Parathyroid adenoma (tissue), 2 donors: ENCODE measurements at regions not wholly inside any gene's neighbourhood (a gene's known extent, or its start where the extent isn't known, plus 50 kb on each side); places are given as distances from the start of the nearest gene placed in this dataset.

ENCODE experiments used
- H2AFZ ChIP-seq: fragments of 300-600 bp; sonication (generic); one replicate; pipeline ENCODE4 v1.7.0; 2017; ENCODE audit warnings: antibody characterized with exemption, mild to moderate bottlenecking
- H3K27ac ChIP-seq: fragments of 300-600 bp; sonication (generic); one replicate; pipeline ENCODE4 v1.7.0; 2017
- H3K27me3 ChIP-seq: fragments of 300-600 bp; sonication (generic); one replicate; pipeline ENCODE4 v1.7.0; 2017; ENCODE audit warnings: low read length; ENCODE audit not compliant: control insufficient read depth, insufficient read depth
- H3K36me3 ChIP-seq: fragments of 300-600 bp; sonication (generic); one replicate; pipeline ENCODE4 v1.7.0; 2017; ENCODE audit warnings: low read length; ENCODE audit not compliant: control insufficient read depth, insufficient read depth
- H3K4me1 ChIP-seq: fragments of 300-600 bp; sonication (generic); one replicate; pipeline ENCODE4 v1.7.0; 2017; ENCODE audit warnings: control low read depth
- H3K4me2 ChIP-seq: fragments of 300-600 bp; sonication (generic); one replicate; pipeline ENCODE4 v1.7.0; 2017; ENCODE audit warnings: low read length
- H3K4me3 ChIP-seq: fragments of 300-600 bp; sonication (generic); one replicate; pipeline ENCODE4 v1.7.0; 2017; ENCODE audit warnings: low read depth, low read length
- H3K79me2 ChIP-seq: fragments of 300-600 bp; sonication (generic); one replicate; pipeline ENCODE4 v1.7.0; 2017; ENCODE audit warnings: control low read depth
- H3K9ac ChIP-seq: fragments of 300-600 bp; sonication (generic); one replicate; pipeline ENCODE4 v1.7.0; 2017; ENCODE audit warnings: mild to moderate bottlenecking
- H3K9me3 ChIP-seq: fragments of 300-600 bp; sonication (generic); one replicate; pipeline ENCODE4 v1.7.0; 2017; ENCODE audit warnings: low read length; ENCODE audit not compliant: control insufficient read depth
- CTCF ChIP-seq: fragments of 300-600 bp; sonication (generic); IDR thresholded peaks from one replicate; pipeline ENCODE4 v1.7.0; 2017; ENCODE audit warnings: antibody characterized with exemption, mild to moderate bottlenecking
- donor health status: primary hyperparathyroidism.

DNA sequence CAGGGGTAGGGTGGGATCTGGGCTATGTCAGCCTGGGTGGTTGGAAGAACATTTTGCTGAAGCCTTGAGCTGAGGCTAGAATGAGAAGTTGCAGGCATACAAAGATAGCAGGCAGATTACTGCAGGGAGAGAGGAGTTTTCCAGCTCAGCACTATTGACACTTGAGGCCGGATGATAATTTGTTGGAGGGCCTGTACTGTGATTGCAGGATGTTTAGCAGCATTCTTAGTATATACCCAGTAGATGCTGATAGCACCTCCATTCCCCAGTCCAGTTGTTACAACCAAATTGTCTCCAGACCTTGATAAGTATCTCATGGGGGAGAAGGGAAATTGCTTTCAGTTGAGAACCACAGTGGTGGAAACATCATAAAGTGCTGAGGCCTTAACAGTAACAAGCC, 158.6 kb upstream of the CHRM2 start:
- no peak overlapping the region for H2AFZ ChIP-seq
- TF ChIP-seq CTCF: no peak
- H3K4me1 ChIP-seq: no peaks in the 10 kb centered on the region
- no peaks in the 10 kb centered on the region for H3K9me3 ChIP-seq
- no peaks in the 10 kb centered on the region for H3K27me3 ChIP-seq
- H3K79me2 ChIP-seq: no peaks in the 10 kb centered on the region
- no peak overlapping the region for H3K9ac ChIP-seq
- H3K36me3 ChIP-seq: no peaks in the 10 kb centered on the region
- no peak overlapping the region for H3K27ac ChIP-seq
- H3K4me2 ChIP-seq: no peak overlapping the region
- H3K4me3 ChIP-seq: no peak overlapping the region

DNA sequence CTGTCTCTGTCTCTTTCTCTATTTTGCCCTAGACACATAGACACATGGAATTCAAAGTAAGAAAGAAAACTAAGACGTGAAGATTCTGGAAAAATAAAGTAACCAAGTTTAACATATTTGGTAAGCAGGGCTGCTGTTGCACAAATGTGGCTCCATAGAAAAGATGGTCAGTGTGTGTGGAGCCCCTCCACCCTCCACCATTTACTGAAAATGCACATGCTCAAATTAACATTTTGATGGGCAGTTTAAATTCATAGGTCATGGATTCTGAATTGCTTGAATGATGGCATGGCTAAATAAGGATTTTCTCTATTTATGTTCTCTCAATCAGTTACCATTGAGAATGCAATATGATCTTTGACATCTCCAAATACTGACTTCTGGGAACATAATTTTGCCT, 165.5 kb upstream of the CHRM2 start:
- Histone ChIP-seq H3K36me3 (no peaks in the 10 kb centered on the region), H3K4me2 (no peak overlapping the region), H3K4me3 (no peak overlapping the region), H3K27me3 (no peaks in the 10 kb centered on the region), H3K9me3 (no peaks in the 10 kb centered on the region), H3K27ac (no peak overlapping the region), H2AFZ (no peak overlapping the region), H3K79me2 (no peaks in the 10 kb centered on the region), H3K9ac (no peak overlapping the region), H3K4me1 (no peaks in the 10 kb centered on the region)
- no peak for TF ChIP-seq CTCF

- no peak for TF ChIP-seq CTCF
- H3K4me2 ChIP-seq: no peak overlapping the region
- H3K36me3 ChIP-seq: no peaks in the 10 kb centered on the region
- no peaks in the 10 kb centered on the region for H3K27me3 ChIP-seq
- H3K4me3 ChIP-seq: no peak overlapping the region
- no peaks in the 10 kb centered on the region for H3K79me2 ChIP-seq
- H3K9me3 ChIP-seq: no peaks in the 10 kb centered on the region
- no peak overlapping the region for H2AFZ ChIP-seq
- no peaks in the 10 kb centered on the region for H3K4me1 ChIP-seq
- H3K27ac ChIP-seq: no peak overlapping the region
- no peak overlapping the region for H3K9ac ChIP-seq
These were observed 169.5 kb upstream of the CHRM2 start for GRCh38 chr7:136698977-136699376.

DNA sequence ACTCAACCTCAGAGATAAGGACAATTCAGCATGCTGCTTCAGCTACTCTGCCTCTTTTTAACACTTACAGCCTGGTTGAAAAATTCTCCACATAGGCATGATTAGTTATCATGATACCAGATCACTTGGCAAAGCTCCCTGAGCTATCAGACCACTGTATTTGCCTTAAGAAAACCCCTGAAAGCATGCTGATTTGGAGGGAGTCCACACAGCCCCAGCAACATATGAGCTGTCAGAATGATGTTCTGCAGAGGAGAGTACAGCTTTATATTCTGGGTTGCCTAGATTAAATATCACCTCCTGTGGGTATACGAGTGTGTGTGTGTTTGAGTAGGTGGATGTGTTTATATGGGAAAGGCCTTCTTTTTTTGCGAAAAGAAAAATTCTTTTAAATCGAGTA, 170.2 kb upstream of the CHRM2 start:
- Histone ChIP-seq H3K36me3 (no peaks in the 10 kb centered on the region), H3K4me2 (no peak overlapping the region), H3K9me3 (no peaks in the 10 kb centered on the region), H3K79me2 (no peaks in the 10 kb centered on the region), H3K4me3 (no peak overlapping the region), H3K27me3 (no peaks in the 10 kb centered on the region), H2AFZ (no peak overlapping the region), H3K9ac (no peak overlapping the region), H3K27ac (no peak overlapping the region), H3K4me1 (no peaks in the 10 kb centered on the region)
- no peak for TF ChIP-seq CTCF

- H3K4me2 ChIP-seq: no peak overlapping the region
- H3K4me3 ChIP-seq: no peak overlapping the region
- no peak for TF ChIP-seq CTCF
- no peaks in the 10 kb centered on the region for H3K79me2 ChIP-seq
- H3K9ac ChIP-seq: no peak overlapping the region
- H3K9me3 ChIP-seq: no peaks in the 10 kb centered on the region
- H3K4me1 ChIP-seq: no peaks in the 10 kb centered on the region
- H3K27ac ChIP-seq: no peak overlapping the region
- no peaks in the 10 kb centered on the region for H3K27me3 ChIP-seq
- H3K36me3 ChIP-seq: no peaks in the 10 kb centered on the region
- no peak overlapping the region for H2AFZ ChIP-seq
These were observed 171.2 kb upstream of the CHRM2 start for GRCh38 chr7:136697271-136697670.
